Mucosa of gallbladder (tissue), 1 donor: ENCODE measurements at regions not wholly inside any gene's neighbourhood (a gene's known extent, or its start where the extent isn't known, plus 50 kb on each side); places are given as distances from the start of the nearest gene placed in this dataset.

ENCODE experiments used
- DNase-seq: peaks from one replicate; pipeline ENCODE4 v3.0.0-alpha.2; 2020; ENCODE audit warnings: low spot score
- donor health status: DM: no; HTN: no; CAD: no.

- DNase-seq, result no peak
These were observed 1062.9 kb upstream of the CADM2 start for GRCh38 chr3:83895892-83896291.

DNA sequence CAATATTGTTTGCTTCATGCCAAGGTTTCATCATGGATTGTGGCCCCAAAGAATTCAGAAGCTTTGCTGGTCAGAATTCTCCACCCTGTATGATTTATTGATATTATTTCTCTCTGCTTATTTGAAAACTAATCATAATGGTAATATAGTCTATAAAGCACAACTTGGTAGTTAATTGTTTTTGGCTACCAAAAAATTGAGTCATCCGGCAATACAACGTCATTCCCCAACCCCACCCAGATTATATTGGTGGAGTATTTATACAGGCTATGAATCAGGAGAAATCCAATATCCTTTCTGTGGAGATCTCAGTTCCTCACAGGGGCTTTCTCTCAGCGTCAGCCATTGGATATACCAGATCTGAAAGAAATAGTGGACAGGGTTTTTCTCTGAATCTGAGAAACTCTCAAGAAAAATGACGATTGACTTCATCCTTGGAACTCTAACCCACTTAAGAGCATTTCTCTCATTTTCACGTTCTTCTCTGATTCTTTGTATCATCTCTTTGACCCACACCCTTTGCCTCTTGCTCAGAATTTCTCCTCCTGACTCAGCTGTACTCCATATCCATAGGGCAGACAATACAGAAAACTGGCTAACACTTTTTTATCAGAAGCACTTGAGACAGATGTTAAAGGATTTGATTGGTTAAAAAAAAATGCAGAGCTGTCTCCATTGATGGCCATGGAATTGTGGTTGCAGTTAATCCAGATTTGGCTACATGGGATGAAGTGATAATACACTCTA lies 1055.8 kb upstream of the CADM2 start:
- no peak for DNase-seq

DNA sequence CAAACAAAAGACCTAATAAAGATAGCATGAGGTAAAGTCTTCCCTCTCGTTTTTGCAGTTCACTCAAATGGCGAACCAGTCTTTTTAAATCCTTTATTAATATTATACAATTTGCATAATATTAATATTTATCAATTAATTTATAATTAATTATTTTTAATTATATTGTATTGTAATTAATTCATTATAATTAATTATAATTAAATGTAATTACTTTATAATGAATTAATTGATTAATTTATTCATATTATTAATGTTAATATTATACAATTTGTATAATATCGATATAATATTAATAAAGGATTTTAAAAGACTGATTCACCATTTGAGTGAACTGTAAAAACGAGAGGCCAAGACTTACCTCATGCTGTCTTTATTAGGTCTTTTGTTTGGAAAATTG lies 1045.4 kb upstream of the CADM2 start:
- no peak for DNase-seq

DNA sequence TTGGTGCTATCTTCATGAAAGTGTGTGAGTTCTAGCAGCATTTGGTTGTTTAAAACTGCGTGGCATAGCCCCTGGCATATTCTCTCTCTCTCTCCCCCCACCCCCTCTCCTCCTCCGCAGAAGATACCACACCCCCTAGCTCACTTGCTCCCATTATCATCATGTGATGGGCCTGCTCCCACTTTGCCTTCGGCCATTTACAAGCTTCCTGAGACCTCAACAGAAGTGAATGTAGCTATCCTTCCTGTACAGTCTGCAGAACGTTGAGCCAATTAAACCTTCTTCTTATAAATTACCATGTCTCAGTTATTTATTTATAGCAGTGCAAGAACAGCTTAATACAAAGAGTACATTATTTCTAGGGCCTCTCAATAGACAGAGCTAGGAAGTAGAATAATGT lies 1032.5 kb upstream of the CADM2 start:
- DNase-seq, result no peak

DNA sequence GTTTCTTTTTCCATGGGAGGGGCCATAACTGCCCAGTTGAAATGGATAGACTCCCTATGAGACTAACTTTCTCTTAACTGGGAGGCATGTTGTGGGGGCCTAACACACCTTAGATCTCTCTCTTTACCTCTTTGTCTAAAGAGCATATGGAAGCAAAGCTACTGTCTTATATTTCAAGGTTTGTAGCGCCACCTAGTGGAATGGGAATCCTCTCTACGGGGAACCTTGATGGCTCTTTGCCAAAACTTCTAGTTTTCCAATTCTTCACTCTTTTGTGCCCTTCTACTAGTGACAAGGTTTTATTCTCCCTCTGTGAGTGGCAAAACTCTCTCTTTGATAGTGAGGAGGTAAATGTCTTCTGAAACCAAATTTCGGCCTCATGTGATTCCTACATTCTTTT lies 1030.4 kb upstream of the CADM2 start:
- no peak for DNase-seq

GRCh38 chr3:83928903-83929302 lies 1029.9 kb upstream of the CADM2 start:
- no peak for DNase-seq

- DNase-seq, result no peak
These were observed 1024.4 kb upstream of the CADM2 start for GRCh38 chr3:83934192-83935021.

GRCh38 chr3:83938491-83938890 lies 1020.3 kb upstream of the CADM2 start:
- DNase-seq, result no peak

DNA sequence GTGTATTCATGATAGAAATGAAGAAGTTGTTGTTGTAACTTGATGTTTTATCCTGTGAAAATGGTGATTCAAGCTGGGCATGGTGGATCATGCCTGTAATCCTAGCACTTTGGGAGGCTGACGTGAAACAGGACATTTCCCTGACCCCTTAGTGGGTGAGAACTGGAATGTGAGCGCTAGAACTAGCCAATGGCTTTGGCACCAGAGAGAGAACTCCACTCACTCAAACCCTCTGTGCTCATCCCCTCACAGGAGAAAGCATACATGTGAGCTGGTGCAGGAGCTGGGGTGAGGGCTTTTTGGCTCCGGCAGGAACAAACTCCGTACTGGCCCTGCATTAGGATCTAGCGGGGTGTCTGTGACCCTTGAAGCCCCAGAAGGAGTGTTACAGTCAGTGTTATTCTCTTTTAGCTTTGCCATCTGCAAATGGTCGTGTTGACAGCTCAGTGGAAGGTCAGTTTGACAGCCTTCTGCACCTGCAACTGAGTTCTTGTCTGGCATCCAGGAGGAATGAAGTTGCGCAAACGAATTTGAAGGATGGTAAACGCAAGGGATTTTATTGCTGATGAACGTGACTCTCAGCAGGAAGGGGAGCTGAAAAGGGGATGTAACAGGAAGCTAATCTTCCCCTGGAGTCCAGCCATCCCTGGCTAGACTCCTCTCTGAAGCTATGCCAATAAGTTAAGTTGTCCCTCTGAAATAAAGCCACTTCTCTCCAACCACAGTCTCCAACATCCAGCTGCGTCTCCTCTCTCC lies 1016.6 kb upstream of the CADM2 start:
- no peak for DNase-seq

DNA sequence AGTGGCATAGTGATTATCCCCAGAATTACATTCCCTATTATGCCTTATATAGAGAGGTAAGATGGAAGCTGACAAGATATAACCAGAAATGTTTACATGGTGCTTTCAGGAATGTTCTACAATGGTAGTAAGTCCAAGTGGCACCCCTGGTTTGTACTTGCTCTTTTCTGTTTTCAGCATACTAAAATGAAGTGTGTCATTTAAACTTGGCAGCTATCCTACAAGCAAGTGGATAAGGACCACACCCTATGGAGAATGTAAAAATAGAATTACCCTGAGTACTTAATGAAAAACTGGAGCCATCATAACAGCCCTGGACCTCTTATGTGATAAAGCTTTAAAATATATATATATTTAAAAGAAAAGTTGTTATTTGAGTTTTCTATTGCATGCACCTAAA lies 1012.7 kb upstream of the CADM2 start:
- no peak for DNase-seq

GRCh38 chr3:83946554-83946953 lies 1012.2 kb upstream of the CADM2 start:
- DNase-seq, result no peak

DNA sequence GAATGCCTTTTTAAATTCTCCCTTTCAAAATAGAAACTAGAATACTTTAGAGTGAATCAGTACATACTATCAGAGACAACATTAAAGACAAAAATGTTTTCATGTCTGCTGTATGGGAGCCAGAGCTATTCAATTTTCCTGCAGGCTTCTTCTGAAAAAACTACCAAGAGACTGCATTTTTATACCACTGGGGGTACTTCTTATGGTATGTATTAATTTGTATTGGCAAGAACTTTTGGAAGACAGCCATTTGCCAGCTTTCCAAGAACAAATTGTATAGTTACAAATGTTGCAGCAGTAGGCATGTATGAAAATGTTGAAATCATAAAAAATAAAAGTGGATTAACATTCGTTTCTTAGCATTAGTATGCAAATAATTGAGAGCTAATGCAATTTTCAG lies 1010.0 kb upstream of the CADM2 start:
- DNase-seq, result no peak

GRCh38 chr3:83953417-83954089 lies 1005.2 kb upstream of the CADM2 start:
- no peak for DNase-seq

DNA sequence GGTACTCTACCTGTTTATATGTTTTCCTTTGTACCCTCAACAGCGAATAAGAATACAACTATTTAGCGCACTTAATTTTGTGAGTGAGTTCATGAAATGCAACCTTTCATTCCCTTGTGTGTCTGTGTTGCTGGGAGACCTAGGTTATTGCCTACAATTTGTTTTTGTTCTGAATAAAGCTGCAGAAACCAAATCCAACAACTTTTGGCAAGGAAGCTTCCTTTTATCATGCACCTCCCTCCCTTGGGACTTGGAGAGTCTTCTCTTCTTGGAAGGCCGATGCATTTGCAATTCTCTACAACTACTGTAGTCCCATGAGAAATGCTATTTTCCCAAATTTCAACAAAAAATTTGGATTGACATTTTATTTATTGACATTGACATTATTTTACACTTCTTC lies 1002.4 kb upstream of the CADM2 start:
- no peak for DNase-seq

DNA sequence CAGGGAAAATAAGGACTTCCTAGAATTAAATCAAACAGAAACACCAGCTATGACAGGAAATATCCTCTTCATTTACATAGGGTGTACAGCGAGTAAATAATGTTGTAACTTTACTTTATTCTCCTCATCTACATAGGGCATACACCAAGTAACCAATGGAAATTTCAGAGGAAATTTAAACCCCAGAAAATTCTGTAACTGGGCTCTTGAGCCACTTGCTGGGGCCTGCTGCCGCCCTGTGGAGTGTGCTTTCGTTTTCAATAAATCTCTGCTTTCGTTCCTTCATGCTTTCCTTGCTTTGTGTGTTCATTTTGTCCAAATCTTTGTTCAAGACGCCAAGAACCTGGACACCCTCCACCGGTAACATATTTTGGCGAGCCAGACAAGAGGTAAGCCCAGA lies 990.4 kb upstream of the CADM2 start:
- no peak for DNase-seq

DNA sequence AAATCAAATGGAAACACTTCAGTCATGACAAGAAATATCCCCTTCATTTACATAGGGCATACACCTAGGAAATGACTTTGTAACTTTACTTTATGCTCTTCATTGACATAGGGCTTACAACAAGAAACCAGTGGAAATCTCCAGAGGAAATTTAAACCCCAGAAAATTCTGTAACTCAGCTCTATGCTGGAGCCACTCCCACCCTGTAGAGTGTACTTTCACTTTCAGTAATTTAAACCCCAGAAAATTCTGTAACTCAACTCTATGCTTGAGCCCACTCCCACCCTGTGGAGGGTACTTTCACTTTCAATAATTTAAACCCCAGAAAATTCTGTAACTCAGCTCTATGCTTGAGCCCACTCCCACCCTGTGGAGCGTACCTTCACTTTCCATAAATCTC lies 987.1 kb upstream of the CADM2 start:
- DNase-seq, result no peak

DNA sequence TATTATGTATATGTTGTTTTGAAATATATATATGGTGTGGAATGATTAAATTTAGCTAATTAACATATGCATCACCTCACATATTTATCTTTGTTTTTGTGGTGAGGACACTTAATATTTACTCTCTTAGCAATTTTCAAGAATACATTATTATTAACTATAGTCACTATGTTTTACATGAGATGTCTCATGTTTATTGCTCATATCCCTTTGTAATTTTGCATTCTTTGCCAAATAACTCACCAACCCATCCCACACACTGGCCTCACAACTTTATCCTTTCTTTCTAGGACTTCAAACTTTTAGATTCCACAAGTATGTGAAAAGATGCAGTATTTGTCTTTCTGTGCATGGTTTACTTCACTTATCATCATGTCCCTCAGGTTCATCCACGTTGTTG lies 950.2 kb upstream of the CADM2 start:
- DNase-seq, result no peak

DNA sequence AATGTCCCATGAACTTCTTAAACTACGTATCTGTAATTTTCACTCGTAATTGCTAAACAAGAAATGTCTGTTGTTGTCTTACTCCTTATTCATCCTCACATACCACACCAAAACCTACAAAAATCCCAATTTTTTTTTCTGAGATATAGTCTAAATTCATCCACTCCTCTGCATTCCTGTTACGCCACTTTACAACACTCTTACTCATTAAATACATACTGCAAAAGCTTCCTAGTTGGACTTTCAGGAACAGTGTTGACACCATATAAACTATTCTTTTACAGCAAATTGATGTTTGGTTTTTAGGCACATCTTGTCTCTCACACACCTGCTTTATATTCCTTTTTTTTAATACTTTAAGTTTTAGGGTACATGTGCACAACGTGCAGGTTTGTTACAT lies 934.9 kb upstream of the CADM2 start:
- DNase-seq, result no peak

GRCh38 chr3:84039099-84039498 lies 919.7 kb upstream of the CADM2 start:
- DNase-seq, result no peak

- no peak for DNase-seq
These were observed 916.2 kb upstream of the CADM2 start for GRCh38 chr3:84042399-84043106.

DNA sequence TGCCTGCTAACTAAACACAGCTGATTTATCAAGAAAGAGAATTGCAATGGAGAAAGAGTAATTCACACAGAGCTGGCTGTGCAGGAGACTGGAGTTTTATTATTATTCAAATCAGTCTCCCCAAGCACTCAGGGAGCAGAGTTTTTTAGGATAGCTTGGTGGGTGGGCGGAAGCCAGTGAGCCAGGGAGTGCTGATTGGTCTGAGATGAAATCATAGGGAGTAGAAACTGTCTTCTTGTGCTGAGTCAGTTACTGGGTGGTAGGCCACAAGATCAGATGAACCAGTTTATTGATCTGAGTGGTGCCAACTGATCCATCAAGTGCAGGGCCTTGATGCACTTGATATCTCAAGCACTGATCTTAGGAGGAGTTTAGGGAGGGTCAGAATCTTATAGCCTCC lies 891.9 kb upstream of the CADM2 start:
- DNase-seq, result no peak
